Neural progenitor cell (in vitro differentiated cells): ENCODE measurements at regions not wholly inside any gene's neighbourhood (a gene's known extent, or its start where the extent isn't known, plus 50 kb on each side); places are given as distances from the start of the nearest gene placed in this dataset.

Experiments
- DNase-seq: peaks from one replicate; pipeline ENCODE4 v3.0.0-alpha.2; 2016; ENCODE audit warnings: low spot score
- H2AFZ ChIP-seq: fragments of 200-600 bp; sonication (generic); replicated peaks from 2 replicates; pipeline ENCODE4 v1.6.1; 2016; ENCODE audit warnings: antibody characterized with exemption
- H3F3A ChIP-seq: fragments of 200-600 bp; sonication (generic); 2 replicates; pipeline ENCODE4 v1.6.1; 2016; ENCODE audit warnings: antibody characterized with exemption, low read depth
- H3K27ac ChIP-seq: fragments of 200-600 bp; sonication (generic); 2 replicates; pipeline ENCODE4 v1.5.1; 2016; ENCODE audit warnings: mild to moderate bottlenecking
- H3K27me3 ChIP-seq: fragments of 200-600 bp; sonication (generic); 2 replicates; pipeline ENCODE4 v1.6.1; 2016; ENCODE audit warnings: mild to moderate bottlenecking, moderate library complexity
- H3K36me3 ChIP-seq: fragments of 200-600 bp; sonication (generic); 2 replicates; pipeline ENCODE4 v1.5.1; 2016
- H3K4me1 ChIP-seq: fragments of 200-600 bp; sonication (generic); 2 replicates; pipeline ENCODE4 v1.6.1; 2016; ENCODE audit warnings: mixed run types
- H3K4me2 ChIP-seq: fragments of 200-600 bp; sonication (generic); 2 replicates; pipeline ENCODE4 v1.6.1; 2016
- H3K4me3 ChIP-seq: fragments of 200-600 bp; sonication (generic); 2 replicates; pipeline ENCODE4 v1.5.1; 2016
- H3K79me2 ChIP-seq: fragments of 200-600 bp; sonication (generic); 2 replicates; pipeline ENCODE4 v1.6.1; 2016; ENCODE audit warnings: low read depth
- H3K9ac ChIP-seq: fragments of 200-600 bp; sonication (generic); 2 replicates; pipeline ENCODE4 v1.6.1; 2016
- H3K9me3 ChIP-seq: fragments of 200-600 bp; sonication (generic); 2 replicates; pipeline ENCODE4 v1.5.1; 2016; ENCODE audit warnings: low read depth
- H4K20me1 ChIP-seq: fragments of 200-600 bp; sonication (generic); 2 replicates; pipeline ENCODE4 v1.6.1; 2016; ENCODE audit warnings: low read depth
- H3K27ac Mint-ChIP-seq: 3 replicates; pipeline ENCODE4 v1.8.0; 2021; ENCODE audit warnings: mixed read lengths
- H3K27me3 Mint-ChIP-seq: 2 replicates; pipeline ENCODE4 v1.8.0; 2022; ENCODE audit warnings: low read depth, mild to moderate bottlenecking, inconsistent platforms, moderate library complexity, mixed read lengths; ENCODE audit not compliant: insufficient read depth
- H3K36me3 Mint-ChIP-seq: 3 replicates; pipeline ENCODE4 v1.8.0; 2021; ENCODE audit warnings: mixed read lengths
- H3K4me1 Mint-ChIP-seq: 3 replicates; pipeline ENCODE4 v1.8.0; 2021; ENCODE audit warnings: mixed read lengths
- H3K4me3 Mint-ChIP-seq: 3 replicates; pipeline ENCODE4 v1.8.0; 2021; ENCODE audit warnings: mild to moderate bottlenecking, moderate library complexity, mixed read lengths
- H3K9me3 Mint-ChIP-seq: 3 replicates; pipeline ENCODE4 v1.8.0; 2020; ENCODE audit warnings: mixed read lengths
- EZH2 ChIP-seq: fragments of 200-600 bp; sonication (generic); IDR thresholded peaks from 2 replicates; pipeline ENCODE4 v1.6.1; 2017; ENCODE audit warnings: antibody characterized with exemption, mild to moderate bottlenecking, moderate library complexity
- EZH2phosphoT487 ChIP-seq: fragments of 200-600 bp; sonication (generic); IDR thresholded peaks from 2 replicates; pipeline ENCODE4 v1.6.1; 2017; ENCODE audit warnings: antibody characterized with exemption
- TF ChIP-seq, protein P1 (sequence below): fragments of 200-600 bp; sonication (generic); IDR thresholded peaks from 2 replicates; pipeline ENCODE4 v1.5.1; 2017; ENCODE audit warnings: antibody characterized with exemption, mild to moderate bottlenecking

DNA sequence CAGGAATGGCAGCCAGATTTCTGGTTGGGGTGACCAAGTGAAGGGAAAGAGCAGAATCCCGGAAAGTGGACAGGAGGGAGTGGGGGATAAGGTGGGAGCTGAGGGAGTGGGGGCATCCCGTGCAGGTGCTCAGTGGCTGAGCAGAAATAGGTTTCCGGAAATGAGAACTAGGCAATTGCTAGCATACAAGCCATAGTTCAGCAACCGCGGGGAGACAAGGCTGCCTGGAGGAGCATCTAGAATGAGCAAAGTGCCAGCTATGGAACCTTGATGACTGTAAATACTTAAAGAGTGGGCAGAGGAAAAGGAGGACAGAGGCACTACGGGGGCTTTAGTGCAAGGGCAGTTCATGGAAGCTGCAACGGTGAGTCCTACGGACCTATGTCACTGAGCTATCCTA is 220.2 kb downstream of the BCL11A start:
- no peaks in the 10 kb centered on the region for H3K4me1 Mint-ChIP-seq
- Histone ChIP-seq H3K36me3 (no peaks in the 10 kb centered on the region), H3K4me3 (no peak overlapping the region), H3F3A (no peaks in the 10 kb centered on the region), H3K27ac (no peak overlapping the region), H3K9ac (no peak overlapping the region), H4K20me1 (no peaks in the 10 kb centered on the region), H3K4me1 (peaks cover 7% of the 10 kb centered on the region), H3K79me2 (no peaks in the 10 kb centered on the region), H3K27me3 (no peaks in the 10 kb centered on the region), H3K4me2 (no peak overlapping the region), H3K9me3 (no peaks in the 10 kb centered on the region), H2AFZ (no peak overlapping the region)
- H3K9me3 Mint-ChIP-seq = no peaks in the 10 kb centered on the region
- TF ChIP-seq EZH2phosphoT487 (no peak), EZH2 (no peak)
- TF ChIP-seq, protein P1, sequence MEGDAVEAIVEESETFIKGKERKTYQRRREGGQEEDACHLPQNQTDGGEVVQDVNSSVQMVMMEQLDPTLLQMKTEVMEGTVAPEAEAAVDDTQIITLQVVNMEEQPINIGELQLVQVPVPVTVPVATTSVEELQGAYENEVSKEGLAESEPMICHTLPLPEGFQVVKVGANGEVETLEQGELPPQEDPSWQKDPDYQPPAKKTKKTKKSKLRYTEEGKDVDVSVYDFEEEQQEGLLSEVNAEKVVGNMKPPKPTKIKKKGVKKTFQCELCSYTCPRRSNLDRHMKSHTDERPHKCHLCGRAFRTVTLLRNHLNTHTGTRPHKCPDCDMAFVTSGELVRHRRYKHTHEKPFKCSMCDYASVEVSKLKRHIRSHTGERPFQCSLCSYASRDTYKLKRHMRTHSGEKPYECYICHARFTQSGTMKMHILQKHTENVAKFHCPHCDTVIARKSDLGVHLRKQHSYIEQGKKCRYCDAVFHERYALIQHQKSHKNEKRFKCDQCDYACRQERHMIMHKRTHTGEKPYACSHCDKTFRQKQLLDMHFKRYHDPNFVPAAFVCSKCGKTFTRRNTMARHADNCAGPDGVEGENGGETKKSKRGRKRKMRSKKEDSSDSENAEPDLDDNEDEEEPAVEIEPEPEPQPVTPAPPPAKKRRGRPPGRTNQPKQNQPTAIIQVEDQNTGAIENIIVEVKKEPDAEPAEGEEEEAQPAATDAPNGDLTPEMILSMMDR = no peak
- no peak for DNase-seq
- H3K4me3 Mint-ChIP-seq = no peak overlapping the region
- no peaks in the 10 kb centered on the region for H3K36me3 Mint-ChIP-seq
- H3K27ac Mint-ChIP-seq = no peak overlapping the region
- H3K27me3 Mint-ChIP-seq = no peaks in the 10 kb centered on the region

DNA sequence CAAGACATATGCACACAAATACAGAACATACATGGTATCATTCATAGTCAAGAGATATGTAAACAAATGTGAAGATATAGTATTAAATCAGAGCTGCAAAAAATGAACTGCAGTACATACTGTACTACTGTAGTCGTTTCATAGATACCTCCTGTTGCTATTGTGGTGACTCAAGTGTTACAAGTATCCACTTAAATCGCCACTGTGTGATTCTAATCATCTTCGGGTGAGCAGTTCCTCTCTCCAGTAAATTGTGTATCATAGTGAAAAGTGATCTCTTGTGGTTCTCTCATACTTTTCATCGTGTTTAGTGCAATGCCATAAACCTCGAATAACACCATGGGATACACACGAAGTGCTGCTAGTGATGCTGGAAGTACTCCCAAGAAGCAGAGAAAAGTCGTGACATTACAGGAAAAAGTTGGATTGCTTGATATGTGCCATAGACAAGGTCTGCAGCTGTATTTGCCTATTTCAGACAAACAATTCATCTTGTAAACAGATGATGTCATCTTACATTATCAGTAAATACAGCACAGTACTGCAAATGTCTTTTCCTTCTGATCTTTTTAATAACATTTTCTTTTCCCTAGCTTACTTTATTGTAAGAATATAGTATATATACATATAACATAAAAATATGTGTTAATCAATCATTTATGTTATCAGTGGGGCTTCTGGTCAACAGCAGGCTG is 222.2 kb downstream of the BCL11A start:
- peaks cover 2% of the 10 kb centered on the region for H3K27me3 Mint-ChIP-seq
- H3K79me2 ChIP-seq = no peaks in the 10 kb centered on the region
- TF ChIP-seq, protein P1 = no peak
- TF ChIP-seq EZH2 (no peak), EZH2phosphoT487 (no peak)
- H3K4me3 Mint-ChIP-seq = no peak overlapping the region
- no peak overlapping the region for H3K27ac ChIP-seq
- H3K27ac Mint-ChIP-seq = no peak overlapping the region
- H3K9me3 ChIP-seq = no peaks in the 10 kb centered on the region
- no peaks in the 10 kb centered on the region for H3K27me3 ChIP-seq
- H3K36me3 Mint-ChIP-seq = no peaks in the 10 kb centered on the region
- H3F3A ChIP-seq = no peaks in the 10 kb centered on the region
- no peak overlapping the region for H2AFZ ChIP-seq
- no peaks in the 10 kb centered on the region for H3K4me1 Mint-ChIP-seq
- DNase-seq = no peak
- H3K36me3 ChIP-seq = no peaks in the 10 kb centered on the region
- no peak overlapping the region for H3K4me3 ChIP-seq
- peaks cover 3% of the 10 kb centered on the region for H3K9me3 Mint-ChIP-seq
- H3K4me1 ChIP-seq = peaks cover 7% of the 10 kb centered on the region
- H4K20me1 ChIP-seq = no peaks in the 10 kb centered on the region
- H3K4me2 ChIP-seq = no peak overlapping the region
- H3K9ac ChIP-seq = no peak overlapping the region

DNA sequence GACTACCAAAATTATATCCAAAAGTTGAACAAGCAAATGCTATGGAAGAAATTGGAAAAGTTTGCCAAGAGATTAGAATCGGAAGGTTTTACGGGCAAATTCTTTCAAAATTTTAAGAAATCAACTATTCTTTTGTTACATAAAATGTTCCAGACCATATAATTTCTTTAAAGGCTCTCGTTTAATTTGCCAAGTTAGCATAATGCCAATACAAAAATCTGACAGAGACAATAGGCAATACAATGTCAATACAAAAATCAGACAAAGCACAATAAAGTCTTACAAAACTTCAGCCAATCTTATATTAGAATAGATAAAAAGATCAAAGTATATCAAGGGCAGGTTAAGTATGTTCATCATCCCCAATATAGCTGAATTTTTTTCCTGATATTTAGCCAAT is 224.2 kb downstream of the BCL11A start:
- H3K27me3 Mint-ChIP-seq = peaks cover 4% of the 10 kb centered on the region
- no peak overlapping the region for H3K4me2 ChIP-seq
- TF ChIP-seq, protein P1 = no peak
- TF ChIP-seq EZH2phosphoT487 = no peak
- no peak for TF ChIP-seq EZH2

More for the DNA sequence above, 224.2 kb downstream of the BCL11A start:
- Histone ChIP-seq H3K36me3 (no peaks in the 10 kb centered on the region), H3K9me3 (no peaks in the 10 kb centered on the region), H3F3A (no peaks in the 10 kb centered on the region), H3K79me2 (no peaks in the 10 kb centered on the region), H3K4me1 (no peaks in the 10 kb centered on the region), H2AFZ (no peak overlapping the region), H3K27ac (no peak overlapping the region), H3K9ac (no peak overlapping the region), H4K20me1 (no peaks in the 10 kb centered on the region), H3K4me3 (no peak overlapping the region), H3K27me3 (no peaks in the 10 kb centered on the region)
- H3K36me3 Mint-ChIP-seq = no peaks in the 10 kb centered on the region
- peaks cover 11% of the 10 kb centered on the region for H3K9me3 Mint-ChIP-seq
- DNase-seq = no peak
- H3K4me1 Mint-ChIP-seq = peaks cover 3% of the 10 kb centered on the region
- H3K4me3 Mint-ChIP-seq = no peak overlapping the region
- H3K27ac Mint-ChIP-seq = no peak overlapping the region
